ENCODE measurements at regions not wholly inside any gene's neighbourhood (a gene's known extent, or its start where the extent isn't known, plus 50 kb on each side); places are given as distances from the start of the nearest gene placed in this dataset.

- H3K36me3 ChIP-seq (ENCODE audit: control insufficient read depth in 5 of 5, insufficient read depth in 5 of 5, low read length in 5 of 5): no peaks in the 10 kb centered on the region
- no peaks in the 10 kb centered on the region for H3K9me3 ChIP-seq (ENCODE audit: control insufficient read depth in 5 of 5, low read length in 5 of 5)
- no peak overlapping the region for H3K4me3 ChIP-seq (ENCODE audit: low read depth in 1 of 5, low read length in 5 of 5)
- H3K27me3 ChIP-seq (ENCODE audit: control insufficient read depth in 5 of 5, insufficient read depth in 4 of 5, low read length in 5 of 5): peaks cover 0 to 6% (median 0%) of the 10 kb centered on the region in 5 donors
- H3K9ac ChIP-seq (ENCODE audit: low read length in 5 of 5): no peak overlapping the region
- no peak overlapping the region for H3K27ac ChIP-seq (ENCODE audit: low read depth, low read length)
- no peaks in the 10 kb centered on the region for H3K4me1 ChIP-seq (ENCODE audit: control insufficient read depth in 5 of 5, insufficient read depth in 5 of 5, low read length in 5 of 5)
Observed at GRCh38 chr10:2972810-2973209, 94.5 kb upstream of the PFKP start.

DNA sequence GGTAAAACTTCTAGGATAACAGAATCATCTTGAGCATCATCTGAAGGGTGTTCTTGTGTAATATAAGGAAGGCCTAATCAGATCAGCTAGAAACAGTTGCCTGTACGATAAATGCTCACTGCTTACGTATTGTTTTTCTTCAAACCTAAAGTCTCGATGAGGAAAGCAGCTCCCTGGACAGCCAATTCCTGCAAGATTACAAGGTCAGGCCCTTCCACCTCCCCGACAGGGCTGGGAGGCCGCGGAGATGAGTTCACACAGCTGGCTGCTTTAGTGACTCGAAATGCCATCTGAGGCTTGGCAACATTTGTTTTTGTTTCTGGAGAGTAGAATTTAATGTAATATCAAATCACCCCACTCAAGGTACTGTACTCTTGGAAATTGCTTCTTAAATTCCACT, 95.1 kb upstream of the PFKP start:
- no peak overlapping the region for H3K4me3 ChIP-seq (ENCODE audit: low read depth in 1 of 5, low read length in 5 of 5)
- no peaks in the 10 kb centered on the region for H3K9me3 ChIP-seq (ENCODE audit: control insufficient read depth in 5 of 5, low read length in 5 of 5)
- H3K36me3 ChIP-seq (ENCODE audit: control insufficient read depth in 5 of 5, insufficient read depth in 5 of 5, low read length in 5 of 5): no peaks in the 10 kb centered on the region
- no peak overlapping the region for H3K9ac ChIP-seq (ENCODE audit: low read length in 5 of 5)
- peaks cover 0 to 6% (median 0%) of the 10 kb centered on the region in 5 donors for H3K27me3 ChIP-seq (ENCODE audit: control insufficient read depth in 5 of 5, insufficient read depth in 4 of 5, low read length in 5 of 5)
- no peak overlapping the region for H3K27ac ChIP-seq (ENCODE audit: low read depth, low read length)
- H3K4me1 ChIP-seq (ENCODE audit: control insufficient read depth in 5 of 5, insufficient read depth in 5 of 5, low read length in 5 of 5): no peaks in the 10 kb centered on the region

DNA sequence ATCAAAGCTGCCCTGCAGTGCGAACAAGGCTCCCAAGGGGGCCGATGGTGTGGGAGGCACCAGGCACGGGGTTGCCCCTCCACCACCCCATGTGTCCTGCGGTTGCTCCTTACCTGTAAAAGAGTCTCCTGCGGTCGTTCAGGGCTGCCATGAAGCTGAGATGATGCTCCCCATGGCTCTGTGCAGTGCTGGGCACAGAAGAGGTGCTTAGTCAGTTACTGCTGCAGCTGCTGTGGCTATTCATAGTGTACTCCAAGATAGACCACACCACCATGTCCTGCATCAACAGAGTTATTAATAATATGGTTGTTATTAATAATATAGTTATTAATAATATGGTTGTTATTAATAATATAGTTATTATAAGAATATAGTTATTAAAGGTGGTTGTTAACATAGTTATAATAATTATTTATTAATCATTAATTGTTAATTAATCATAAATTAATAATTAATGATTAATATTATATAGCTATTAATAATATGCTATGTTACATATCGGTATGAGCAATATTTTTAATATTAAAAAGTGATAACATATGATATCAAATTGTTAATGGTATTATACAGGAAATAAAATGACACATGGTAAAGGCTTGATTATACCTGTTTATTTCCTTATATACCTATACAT, 97.0 kb upstream of the PFKP start:
- H3K9me3 ChIP-seq (ENCODE audit: control insufficient read depth in 5 of 5, low read length in 5 of 5): no peaks in the 10 kb centered on the region
- no peaks in the 10 kb centered on the region for H3K36me3 ChIP-seq (ENCODE audit: control insufficient read depth in 5 of 5, insufficient read depth in 5 of 5, low read length in 5 of 5)
- no peak overlapping the region for H3K9ac ChIP-seq (ENCODE audit: low read length in 5 of 5)
- peaks cover 0 to 6% (median 0%) of the 10 kb centered on the region in 5 donors for H3K27me3 ChIP-seq (ENCODE audit: control insufficient read depth in 5 of 5, insufficient read depth in 4 of 5, low read length in 5 of 5)
- H3K27ac ChIP-seq (ENCODE audit: low read depth, low read length): no peak overlapping the region
- H3K4me1 ChIP-seq (ENCODE audit: control insufficient read depth in 5 of 5, insufficient read depth in 5 of 5, low read length in 5 of 5): no peaks in the 10 kb centered on the region
- no peak overlapping the region for H3K4me3 ChIP-seq (ENCODE audit: low read depth in 1 of 5, low read length in 5 of 5)

DNA sequence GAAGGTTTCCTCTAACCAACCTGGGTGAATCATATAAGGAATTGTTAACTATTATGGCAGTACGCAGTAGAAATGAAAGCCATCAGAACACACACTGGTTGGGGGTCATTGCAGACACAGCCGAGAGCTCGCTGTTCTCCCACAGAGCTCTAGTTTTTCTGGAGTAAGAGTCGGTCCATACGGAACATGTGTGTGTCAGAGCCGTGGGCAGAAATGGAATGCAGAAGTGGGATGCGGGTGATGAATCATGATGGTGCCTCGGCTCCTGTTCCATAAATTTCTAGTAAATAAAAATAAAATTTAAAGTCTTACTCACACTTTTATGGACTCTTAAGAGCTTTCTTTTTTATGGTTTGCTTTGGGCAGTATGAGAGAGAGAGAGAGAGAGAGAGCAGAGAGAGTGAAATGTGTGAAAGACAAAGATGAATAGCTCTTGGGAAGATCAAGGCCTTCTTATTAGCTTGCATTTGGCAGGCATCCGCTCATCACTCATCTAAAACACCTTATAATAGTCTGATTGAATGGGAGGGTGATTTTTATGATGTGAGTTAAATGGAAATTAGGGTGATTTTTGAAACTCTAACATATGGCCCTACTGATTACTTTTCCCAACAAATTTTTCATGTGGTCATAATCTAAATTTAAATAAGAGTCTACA, 98.8 kb upstream of the PFKP start:
- H3K27ac ChIP-seq (ENCODE audit: low read depth, low read length): no peak overlapping the region
- H3K36me3 ChIP-seq (ENCODE audit: control insufficient read depth in 5 of 5, insufficient read depth in 5 of 5, low read length in 5 of 5): no peaks in the 10 kb centered on the region
- no peak overlapping the region for H3K9ac ChIP-seq (ENCODE audit: low read length in 5 of 5)
- no peaks in the 10 kb centered on the region for H3K9me3 ChIP-seq (ENCODE audit: control insufficient read depth in 5 of 5, low read length in 5 of 5)
- no peak overlapping the region for H3K4me3 ChIP-seq (ENCODE audit: low read depth in 1 of 5, low read length in 5 of 5)
- H3K27me3 ChIP-seq (ENCODE audit: control insufficient read depth in 5 of 5, insufficient read depth in 4 of 5, low read length in 5 of 5): peaks cover 0 to 6% (median 3%) of the 10 kb centered on the region in 5 donors
- H3K4me1 ChIP-seq (ENCODE audit: control insufficient read depth in 5 of 5, insufficient read depth in 5 of 5, low read length in 5 of 5): no peaks in the 10 kb centered on the region

GRCh38 chr10:2966134-2966533, 101.2 kb upstream of the PFKP start:
- Histone ChIP-seq H3K27ac (ENCODE audit: low read depth, low read length) (no peak overlapping the region), H3K27me3 (ENCODE audit: control insufficient read depth in 5 of 5, insufficient read depth in 4 of 5, low read length in 5 of 5) (peaks cover 0 to 4% (median 3%) of the 10 kb centered on the region in 5 donors), H3K9me3 (ENCODE audit: control insufficient read depth in 5 of 5, low read length in 5 of 5) (no peaks in the 10 kb centered on the region), H3K4me1 (ENCODE audit: control insufficient read depth in 5 of 5, insufficient read depth in 5 of 5, low read length in 5 of 5) (no peaks in the 10 kb centered on the region), H3K36me3 (ENCODE audit: control insufficient read depth in 5 of 5, insufficient read depth in 5 of 5, low read length in 5 of 5) (no peaks in the 10 kb centered on the region), H3K9ac (ENCODE audit: low read length in 5 of 5) (no peak overlapping the region), H3K4me3 (ENCODE audit: low read depth in 1 of 5, low read length in 5 of 5) (no peak overlapping the region)

- Histone ChIP-seq H3K9ac (ENCODE audit: low read length in 5 of 5) (no peak overlapping the region), H3K27ac (ENCODE audit: low read depth, low read length) (no peak overlapping the region), H3K4me1 (ENCODE audit: control insufficient read depth in 5 of 5, insufficient read depth in 5 of 5, low read length in 5 of 5) (no peaks in the 10 kb centered on the region), H3K27me3 (ENCODE audit: control insufficient read depth in 5 of 5, insufficient read depth in 4 of 5, low read length in 5 of 5) (peaks cover 0 to 4% (median 3%) of the 10 kb centered on the region in 5 donors), H3K9me3 (ENCODE audit: control insufficient read depth in 5 of 5, low read length in 5 of 5) (no peaks in the 10 kb centered on the region), H3K4me3 (ENCODE audit: low read depth in 1 of 5, low read length in 5 of 5) (no peak overlapping the region), H3K36me3 (ENCODE audit: control insufficient read depth in 5 of 5, insufficient read depth in 5 of 5, low read length in 5 of 5) (no peaks in the 10 kb centered on the region)
Observed at GRCh38 chr10:2964632-2965296, 102.6 kb upstream of the PFKP start.

GRCh38 chr10:2963889-2964631, 103.3 kb upstream of the PFKP start:
- Histone ChIP-seq H3K4me3 (ENCODE audit: low read depth in 1 of 5, low read length in 5 of 5) (no peak overlapping the region), H3K36me3 (ENCODE audit: control insufficient read depth in 5 of 5, insufficient read depth in 5 of 5, low read length in 5 of 5) (no peaks in the 10 kb centered on the region), H3K27me3 (ENCODE audit: control insufficient read depth in 5 of 5, insufficient read depth in 4 of 5, low read length in 5 of 5) (peaks cover 0 to 4% (median 3%) of the 10 kb centered on the region in 5 donors), H3K9me3 (ENCODE audit: control insufficient read depth in 5 of 5, low read length in 5 of 5) (no peaks in the 10 kb centered on the region), H3K9ac (ENCODE audit: low read length in 5 of 5) (no peak overlapping the region), H3K4me1 (ENCODE audit: control insufficient read depth in 5 of 5, insufficient read depth in 5 of 5, low read length in 5 of 5) (no peaks in the 10 kb centered on the region), H3K27ac (ENCODE audit: low read depth, low read length) (no peak overlapping the region)

DNA sequence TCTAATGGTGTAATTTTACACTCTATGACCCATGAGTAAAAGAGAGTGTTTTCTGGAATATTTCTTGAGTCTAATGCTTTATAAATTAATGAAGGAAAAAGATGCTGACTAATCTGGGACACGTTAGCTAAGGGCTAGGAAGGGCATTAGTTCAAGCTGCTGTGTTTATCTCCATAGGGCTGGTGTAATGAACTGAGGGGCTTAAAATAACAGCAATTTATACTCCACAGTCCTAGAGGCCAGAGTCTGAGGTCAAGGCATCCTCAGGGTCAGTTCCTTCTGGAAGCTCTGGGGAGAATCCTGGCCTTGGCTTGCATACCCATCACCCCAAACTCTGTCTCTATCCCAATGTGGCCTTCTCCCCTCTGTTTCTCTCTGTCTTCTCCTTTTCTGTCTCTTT, 105.2 kb upstream of the PFKP start:
- no peaks in the 10 kb centered on the region for H3K9me3 ChIP-seq (ENCODE audit: control insufficient read depth in 5 of 5, low read length in 5 of 5)
- H3K4me1 ChIP-seq (ENCODE audit: control insufficient read depth in 5 of 5, insufficient read depth in 5 of 5, low read length in 5 of 5): no peaks in the 10 kb centered on the region
- no peak overlapping the region for H3K9ac ChIP-seq (ENCODE audit: low read length in 5 of 5)
- H3K27me3 ChIP-seq (ENCODE audit: control insufficient read depth in 5 of 5, insufficient read depth in 4 of 5, low read length in 5 of 5): peaks cover 0 to 4% (median 0%) of the 10 kb centered on the region in 5 donors
- no peak overlapping the region for H3K4me3 ChIP-seq (ENCODE audit: low read depth in 1 of 5, low read length in 5 of 5)
- H3K27ac ChIP-seq (ENCODE audit: low read depth, low read length): no peak overlapping the region
- no peaks in the 10 kb centered on the region for H3K36me3 ChIP-seq (ENCODE audit: control insufficient read depth in 5 of 5, insufficient read depth in 5 of 5, low read length in 5 of 5)

DNA sequence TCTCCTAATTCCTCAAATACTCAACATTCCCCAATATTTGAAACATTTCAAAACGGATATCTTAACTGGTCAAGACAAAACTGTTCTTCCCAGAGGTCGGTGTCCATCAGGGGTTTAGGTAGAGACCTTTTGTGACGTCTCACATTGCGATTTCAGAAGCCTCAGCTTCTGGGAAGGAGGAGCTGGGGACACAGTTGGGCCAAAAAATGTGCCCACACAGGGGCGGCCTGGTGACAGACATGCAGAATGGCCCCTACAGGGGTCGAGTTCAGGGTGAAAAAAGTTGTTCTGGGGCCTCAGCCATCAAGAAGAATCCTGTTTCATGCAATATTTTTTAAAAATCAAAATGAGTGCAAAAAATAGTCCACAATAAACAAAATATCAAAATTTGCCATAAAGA, 108.7 kb upstream of the PFKP start:
- Histone ChIP-seq H3K9me3 (ENCODE audit: control insufficient read depth in 5 of 5, low read length in 5 of 5) (peaks cover 0 to under 1% (median 0%) of the 10 kb centered on the region in 5 donors), H3K36me3 (ENCODE audit: control insufficient read depth in 5 of 5, insufficient read depth in 5 of 5, low read length in 5 of 5) (no peaks in the 10 kb centered on the region), H3K9ac (ENCODE audit: low read length in 5 of 5) (no peak overlapping the region), H3K4me3 (ENCODE audit: low read depth in 1 of 5, low read length in 5 of 5) (no peak overlapping the region), H3K27ac (ENCODE audit: low read depth, low read length) (no peak overlapping the region), H3K27me3 (ENCODE audit: control insufficient read depth in 5 of 5, insufficient read depth in 4 of 5, low read length in 5 of 5) (peaks cover 0 to 2% (median 0%) of the 10 kb centered on the region in 5 donors), H3K4me1 (ENCODE audit: control insufficient read depth in 5 of 5, insufficient read depth in 5 of 5, low read length in 5 of 5) (no peaks in the 10 kb centered on the region)

DNA sequence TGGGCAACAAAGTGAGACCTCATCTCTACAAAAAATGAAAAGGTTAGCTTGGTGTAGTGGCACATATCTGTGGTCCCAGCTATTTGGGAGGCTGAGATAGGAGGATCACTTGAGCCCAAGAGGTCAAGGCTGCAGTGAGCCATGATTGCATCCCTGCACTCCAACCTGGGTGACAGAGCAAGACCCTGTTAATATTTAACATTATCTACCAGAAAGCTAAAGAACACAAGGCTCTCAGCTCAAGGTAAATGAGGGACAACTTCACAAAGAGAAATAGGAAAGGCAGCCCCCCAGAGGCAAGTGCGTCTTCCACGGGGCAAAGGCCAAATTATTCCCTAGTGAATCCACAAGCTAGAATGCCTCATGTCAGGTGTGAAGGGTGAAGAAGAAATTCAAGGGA, 109.6 kb upstream of the PFKP start:
- no peaks in the 10 kb centered on the region for H3K27me3 ChIP-seq (ENCODE audit: control insufficient read depth in 5 of 5, insufficient read depth in 4 of 5, low read length in 5 of 5)
- no peaks in the 10 kb centered on the region for H3K4me1 ChIP-seq (ENCODE audit: control insufficient read depth in 5 of 5, insufficient read depth in 5 of 5, low read length in 5 of 5)
- H3K9ac ChIP-seq (ENCODE audit: low read length in 5 of 5): no peak overlapping the region
- H3K36me3 ChIP-seq (ENCODE audit: control insufficient read depth in 5 of 5, insufficient read depth in 5 of 5, low read length in 5 of 5): no peaks in the 10 kb centered on the region
- no peak overlapping the region for H3K4me3 ChIP-seq (ENCODE audit: low read depth in 1 of 5, low read length in 5 of 5)
- no peak overlapping the region for H3K27ac ChIP-seq (ENCODE audit: low read depth, low read length)
- H3K9me3 ChIP-seq (ENCODE audit: control insufficient read depth in 5 of 5, low read length in 5 of 5): peaks cover 0 to 3% (median 0%) of the 10 kb centered on the region in 5 donors

Data from subcutaneous abdominal adipose tissue (tissue), 5 donors.